ENCODE measurements at regions not wholly inside any gene's neighbourhood (a gene's known extent, or its start where the extent isn't known, plus 50 kb on each side); places are given as distances from the start of the nearest gene placed in this dataset.

DNA sequence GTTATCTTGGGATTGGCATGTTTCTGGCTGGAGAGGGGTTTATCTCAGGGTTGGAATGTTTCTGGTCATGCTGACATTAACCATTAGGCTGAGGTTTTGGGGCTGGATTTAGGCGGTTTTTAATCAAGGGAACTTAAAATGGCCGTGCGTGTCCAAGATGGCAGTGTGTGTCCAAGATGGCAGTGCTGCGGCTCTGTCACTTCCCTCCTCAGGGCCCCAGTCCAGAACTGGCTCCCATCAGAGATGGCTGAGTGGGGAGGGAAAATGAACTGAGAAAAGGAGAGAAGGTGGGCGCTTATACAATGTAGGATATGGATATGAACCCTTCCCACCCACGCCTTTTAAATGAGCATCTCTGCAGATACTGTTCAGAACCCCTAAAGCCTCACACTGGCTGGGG is 175.5 kb upstream of the MYT1L start:
- intact Hi-C loops (cut with DNase I): no loop called here
- H3K4me1 ChIP-seq: no peaks in the 10 kb centered on the region
- TF ChIP-seq, protein P1, sequence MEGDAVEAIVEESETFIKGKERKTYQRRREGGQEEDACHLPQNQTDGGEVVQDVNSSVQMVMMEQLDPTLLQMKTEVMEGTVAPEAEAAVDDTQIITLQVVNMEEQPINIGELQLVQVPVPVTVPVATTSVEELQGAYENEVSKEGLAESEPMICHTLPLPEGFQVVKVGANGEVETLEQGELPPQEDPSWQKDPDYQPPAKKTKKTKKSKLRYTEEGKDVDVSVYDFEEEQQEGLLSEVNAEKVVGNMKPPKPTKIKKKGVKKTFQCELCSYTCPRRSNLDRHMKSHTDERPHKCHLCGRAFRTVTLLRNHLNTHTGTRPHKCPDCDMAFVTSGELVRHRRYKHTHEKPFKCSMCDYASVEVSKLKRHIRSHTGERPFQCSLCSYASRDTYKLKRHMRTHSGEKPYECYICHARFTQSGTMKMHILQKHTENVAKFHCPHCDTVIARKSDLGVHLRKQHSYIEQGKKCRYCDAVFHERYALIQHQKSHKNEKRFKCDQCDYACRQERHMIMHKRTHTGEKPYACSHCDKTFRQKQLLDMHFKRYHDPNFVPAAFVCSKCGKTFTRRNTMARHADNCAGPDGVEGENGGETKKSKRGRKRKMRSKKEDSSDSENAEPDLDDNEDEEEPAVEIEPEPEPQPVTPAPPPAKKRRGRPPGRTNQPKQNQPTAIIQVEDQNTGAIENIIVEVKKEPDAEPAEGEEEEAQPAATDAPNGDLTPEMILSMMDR (IDR thresholded peaks at IDR 0.05): no peak
- DNase-seq (no peak), ATAC-seq (no peak)
- no peaks in the 10 kb centered on the region for H3K9me3 ChIP-seq
- WGBS, 3 donors: 91 to 99% (median 93%) methylated on average over 6 of the region's 6 CpGs
- H3K36me3 ChIP-seq (ENCODE audit: insufficient read depth in 1 of 2, low read depth in 1 of 2): no peaks in the 10 kb centered on the region
- no peak overlapping the region for H3K27ac ChIP-seq
- H3K4me3 ChIP-seq: no peak overlapping the region
- no peaks in the 10 kb centered on the region for H3K27me3 ChIP-seq (ENCODE audit: insufficient read depth in 3 of 3, low read length in 2 of 3)

GRCh38 chr2:2505604-2506003 is 174.5 kb upstream of the MYT1L start:
- no peak for DNase-seq
- intact Hi-C loops (cut with DNase I): no loop called here
- Histone ChIP-seq H3K9me3 (no peaks in the 10 kb centered on the region), H3K27ac (no peak overlapping the region), H3K27me3 (ENCODE audit: insufficient read depth in 3 of 3, low read length in 2 of 3) (no peaks in the 10 kb centered on the region), H3K36me3 (ENCODE audit: insufficient read depth in 1 of 2, low read depth in 1 of 2) (no peaks in the 10 kb centered on the region), H3K4me3 (no peak overlapping the region), H3K4me1 (no peaks in the 10 kb centered on the region)
- WGBS, 3 donors: 75 to 87% (median 87%) methylated on average over 4 of the region's 4 CpGs
- ATAC-seq: no peak
- TF ChIP-seq, protein P1 (IDR thresholded peaks at IDR 0.05): no peak

DNA sequence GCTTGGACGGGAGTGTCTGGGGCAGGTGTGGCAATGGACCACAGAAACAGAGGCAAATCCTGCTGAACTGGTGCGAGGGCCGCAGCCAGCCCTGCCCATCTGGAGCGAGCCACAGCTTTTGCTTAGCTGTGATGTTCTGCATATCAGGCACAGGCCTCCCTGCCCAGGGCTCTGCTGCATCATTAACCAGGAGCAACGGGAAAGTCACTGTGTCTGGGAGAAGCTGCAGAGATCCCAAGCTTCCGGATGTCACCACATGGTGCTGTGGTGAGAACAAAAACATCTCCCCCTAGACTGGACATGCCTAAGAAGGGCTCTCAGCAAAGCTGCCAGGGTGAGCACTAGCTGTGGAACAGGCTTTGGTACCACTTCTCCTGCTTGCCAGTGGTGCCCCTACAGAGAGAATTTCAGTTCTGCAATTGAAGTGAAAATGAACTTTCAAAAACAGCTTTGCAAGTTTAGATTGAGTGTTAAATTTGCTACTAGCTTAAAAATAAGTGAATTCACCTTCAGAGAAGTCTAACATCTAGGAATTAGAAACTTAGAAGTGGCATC is 172.9 kb upstream of the MYT1L start:
- H3K4me1 ChIP-seq: no peaks in the 10 kb centered on the region
- H3K27me3 ChIP-seq (ENCODE audit: insufficient read depth in 3 of 3, low read length in 2 of 3): no peaks in the 10 kb centered on the region
- H3K27ac ChIP-seq: no peak overlapping the region
- H3K36me3 ChIP-seq (ENCODE audit: insufficient read depth in 1 of 2, low read depth in 1 of 2): no peaks in the 10 kb centered on the region
- TF ChIP-seq, protein P1 (IDR thresholded peaks at IDR 0.05): no peak
- DNase-seq: no peak
- intact Hi-C loops (cut with DNase I): no loop called here
- 62 to 74% (median 64%) methylated on average over 6 of the region's 6 CpGs for WGBS, 3 donors
- H3K4me3 ChIP-seq: no peak overlapping the region
- ATAC-seq: no peak
- H3K9me3 ChIP-seq: no peaks in the 10 kb centered on the region

- TF ChIP-seq, protein P1 (IDR thresholded peaks at IDR 0.05): no peak
- no peaks in the 10 kb centered on the region for H3K36me3 ChIP-seq (ENCODE audit: insufficient read depth in 1 of 2, low read depth in 1 of 2)
- intact Hi-C loops (cut with DNase I): no loop called here
These were observed 171.1 kb upstream of the MYT1L start for GRCh38 chr2:2502201-2502549.

More at GRCh38 chr2:2502201-2502549, 171.1 kb upstream of the MYT1L start:
- Histone ChIP-seq H3K27me3 (ENCODE audit: insufficient read depth in 3 of 3, low read length in 2 of 3) (no peaks in the 10 kb centered on the region), H3K4me1 (no peaks in the 10 kb centered on the region), H3K4me3 (no peak overlapping the region), H3K27ac (no peak overlapping the region), H3K9me3 (no peaks in the 10 kb centered on the region)
- DNase-seq: no peak
- 74 to 79% (median 79%) methylated on average over 4 of the region's 4 CpGs for WGBS, 3 donors
- ATAC-seq: no peak
